ENCODE measurements at regions not wholly inside any gene's neighbourhood (a gene's known extent, or its start where the extent isn't known, plus 50 kb on each side); places are given as distances from the start of the nearest gene placed in this dataset.
"Not testable (repeated sequence)": the region's sequence is repeated elsewhere in the genome, so short reads cannot be mapped to it uniquely, and the experiment has no call there.

GRCh38 chr7:4486907-4487306, 195.2 kb upstream of the FOXK1 start:
- H3K27ac ChIP-seq (ENCODE audit: extremely low read depth, low read depth, low read length): no peak overlapping the region
- ChIA-PET CTCF (interaction anchor here (0.6 kb wide), 1 partner anchor 699 kb away, joined by 3 read pairs; no protein-coding TSS in a partner anchor), POLR2A (interaction anchor here (0.6 kb wide), 1 partner anchor 128 kb away, joined by 3 read pairs; no protein-coding TSS in a partner anchor)
- no peaks in the 10 kb centered on the region for H3K9me3 ChIP-seq (ENCODE audit: control insufficient read depth, insufficient read depth, low read depth, low read length)
- no peaks in the 10 kb centered on the region for H3K36me3 ChIP-seq (ENCODE audit: control insufficient read depth in 2 of 2, insufficient read depth in 1 of 2, low read length in 2 of 2)
- H3K4me3 ChIP-seq (ENCODE audit: low read depth, low read length): no peak overlapping the region
- no peaks in the 10 kb centered on the region for H3K4me1 ChIP-seq (ENCODE audit: control insufficient read depth, insufficient read depth, low read length)
- TF ChIP-seq ZBTB1 (tag by site-specific recombination; IDR thresholded peaks at IDR 0.05): no peak
- no peak for TF ChIP-seq ZNF121 (tag by site-specific recombination; IDR thresholded peaks at IDR 0.05)
- TF ChIP-seq GLI2 (tag by site-specific recombination; IDR thresholded peaks at IDR 0.05; ENCODE audit: borderline replicate concordance, low read depth): no peak
- no peak for TF ChIP-seq ZNF558 (tag by site-specific recombination; IDR thresholded peaks at IDR 0.05)
- TF ChIP-seq ZNF248 (tag by site-specific recombination; IDR thresholded peaks at IDR 0.05): no peak
- no peak for TF ChIP-seq FEZF1 (tag by site-specific recombination; IDR thresholded peaks at IDR 0.05)

- H3K4me3 ChIP-seq (ENCODE audit: low read depth, low read length); POLR2A ChIA-PET; H3K27ac ChIP-seq (ENCODE audit: extremely low read depth, low read depth, low read length); H3K4me1 ChIP-seq (ENCODE audit: control insufficient read depth, insufficient read depth, low read length); H3K9me3 ChIP-seq (ENCODE audit: control insufficient read depth, insufficient read depth, low read depth, low read length); H3K36me3 ChIP-seq (ENCODE audit: control insufficient read depth in 2 of 2, insufficient read depth in 1 of 2, low read length in 2 of 2); CTCF ChIA-PET: not testable (repeated sequence)
Measured at GRCh38 chr7:4496911-4497310, 185.2 kb upstream of the FOXK1 start.

- Histone ChIP-seq H3K9me3 (ENCODE audit: control insufficient read depth, insufficient read depth, low read depth, low read length) (no peaks in the 10 kb centered on the region), H3K27ac (ENCODE audit: extremely low read depth, low read depth, low read length) (no peak overlapping the region), H3K4me1 (ENCODE audit: control insufficient read depth, insufficient read depth, low read length) (no peaks in the 10 kb centered on the region), H3K36me3 (ENCODE audit: control insufficient read depth in 2 of 2, insufficient read depth in 1 of 2, low read length in 2 of 2) (no peaks in the 10 kb centered on the region), H3K4me3 (ENCODE audit: low read depth, low read length) (no peak overlapping the region)
- TF ChIP-seq ZNF211 (tag by site-specific recombination; IDR thresholded peaks at IDR 0.05; ENCODE audit: low read depth) (no peak), SP3 (tag by site-specific recombination; IDR thresholded peaks at IDR 0.05) (no peak)
- ChIA-PET POLR2A (no interaction called here), CTCF (no interaction called here)
Measured at GRCh38 chr7:4500812-4501211, 181.3 kb upstream of the FOXK1 start.

- CTCF ChIA-PET: interaction anchor here (0.6 kb wide), 1 partner anchor 1406 kb away, joined by 3 read pairs; no protein-coding TSS in a partner anchor
- H3K36me3 ChIP-seq (ENCODE audit: control insufficient read depth in 2 of 2, insufficient read depth in 1 of 2, low read length in 2 of 2); H3K4me3 ChIP-seq (ENCODE audit: low read depth, low read length); POLR2A ChIA-PET; H3K9me3 ChIP-seq (ENCODE audit: control insufficient read depth, insufficient read depth, low read depth, low read length); H3K27ac ChIP-seq (ENCODE audit: extremely low read depth, low read depth, low read length); H3K4me1 ChIP-seq (ENCODE audit: control insufficient read depth, insufficient read depth, low read length): not testable (repeated sequence)
- peak; percentile 59; the same call in 1 of the 2 replicates for TF ChIP-seq ZNF146 (tag by site-specific recombination; IDR thresholded peaks at IDR 0.05)
Measured at GRCh38 chr7:4507886-4508285, 174.2 kb upstream of the FOXK1 start.

- POLR2A ChIA-PET: no interaction called here
- Histone ChIP-seq H3K36me3 (ENCODE audit: control insufficient read depth in 2 of 2, insufficient read depth in 1 of 2, low read length in 2 of 2) (no peaks in the 10 kb centered on the region), H3K9me3 (ENCODE audit: control insufficient read depth, insufficient read depth, low read depth, low read length) (no peaks in the 10 kb centered on the region), H3K4me1 (ENCODE audit: control insufficient read depth, insufficient read depth, low read length) (no peaks in the 10 kb centered on the region), H3K27ac (ENCODE audit: extremely low read depth, low read depth, low read length) (no peak overlapping the region), H3K4me3 (ENCODE audit: low read depth, low read length) (no peak overlapping the region)
- TF ChIP-seq ZNF404 (tag by site-specific recombination; IDR thresholded peaks at IDR 0.05) (no peak), ZNF398 (tag by site-specific recombination; IDR thresholded peaks at IDR 0.05) (no peak), ZNF521 (tag by site-specific recombination; IDR thresholded peaks at IDR 0.05) (no peak), ZNF785 (tag by site-specific recombination; IDR thresholded peaks at IDR 0.05) (no peak), HOXC10 (CRISPR knock-in tag; IDR thresholded peaks at IDR 0.05) (no peak), ZNF18 (tag by site-specific recombination; IDR thresholded peaks at IDR 0.05) (no peak)
- CTCF ChIA-PET: interaction anchor here (0.5 kb wide), 1 partner anchor 125 kb away, joined by 3 read pairs; no protein-coding TSS in a partner anchor
Measured at GRCh38 chr7:4513450-4513849, 168.6 kb upstream of the FOXK1 start.

Measured in HEK293 (cell line).